ENCODE measurements at regions not wholly inside any gene's neighbourhood (a gene's known extent, or its start where the extent isn't known, plus 50 kb on each side); places are given as distances from the start of the nearest gene placed in this dataset.

DNA sequence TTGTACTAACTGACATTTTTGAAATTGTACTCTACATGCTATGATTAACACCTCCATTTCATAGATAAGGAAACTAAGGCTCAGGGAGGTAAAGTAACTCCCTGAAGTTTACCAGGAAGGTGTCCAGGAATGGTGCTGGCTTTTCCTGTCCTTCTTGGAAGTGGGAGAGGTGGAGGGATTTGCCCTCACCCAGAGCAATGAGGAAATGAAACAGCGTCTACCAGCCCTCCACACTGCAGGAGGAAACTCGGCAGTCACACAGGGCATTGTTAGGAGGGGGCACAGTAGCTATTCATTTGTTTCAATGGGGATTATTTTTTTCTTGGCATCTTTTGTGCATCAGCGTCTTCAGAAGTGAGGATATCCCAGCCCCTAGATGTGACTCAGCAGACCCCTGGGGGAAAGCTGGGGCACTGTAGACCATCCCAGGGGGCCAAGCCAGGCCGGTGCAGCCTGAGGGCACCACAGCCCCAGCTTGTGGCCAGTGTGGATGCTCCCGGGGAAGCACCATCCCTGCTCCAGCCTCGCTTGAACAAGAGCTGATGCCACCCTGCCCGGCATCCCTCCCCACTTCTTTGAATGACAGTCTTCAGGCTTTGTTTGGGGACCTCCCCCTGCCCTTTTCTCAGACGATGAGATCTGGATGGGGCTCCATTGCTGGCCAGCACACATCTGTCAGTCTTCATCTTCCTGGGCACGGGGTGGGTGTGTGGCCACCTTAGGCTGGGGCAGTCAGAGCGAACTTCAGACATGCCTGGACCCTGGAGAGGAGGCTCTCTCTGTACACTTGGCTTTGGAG is 224.4 kb upstream of the PMEPA1 start:
- TF ChIP-seq EZH2phosphoT487 (IDR thresholded peaks at IDR 0.05; ENCODE audit: low read depth) (no peak), CTCF (IDR thresholded peaks at IDR 0.05; ENCODE audit: low read depth, low read length) (no peak)
- H3K27ac ChIP-seq (ENCODE audit: low read length): no peak overlapping the region
- H3K79me2 ChIP-seq (ENCODE audit: low read length): no peaks in the 10 kb centered on the region
- no peaks in the 10 kb centered on the region for H3K9me3 ChIP-seq (ENCODE audit: insufficient read depth, low read length)
- no peak overlapping the region for H2AFZ ChIP-seq (ENCODE audit: low read depth, low read length)
- no peaks in the 10 kb centered on the region for H4K20me1 ChIP-seq (ENCODE audit: insufficient read depth, low read length)
- no peak overlapping the region for H3K4me2 ChIP-seq (ENCODE audit: low read length)
- H3K4me1 ChIP-seq (ENCODE audit: low read length): peaks cover 6% of the 10 kb centered on the region; the same call in 1 of the 2 replicates
- H3K27me3 ChIP-seq (ENCODE audit: low read depth, low read length): peaks cover 75% of the 10 kb centered on the region
- no peak overlapping the region for H3K9ac ChIP-seq (ENCODE audit: low read length)
- H3K36me3 ChIP-seq (replicated peaks; ENCODE audit: low read depth, low read length): no peaks in the 10 kb centered on the region
- no peak overlapping the region for H3K4me3 ChIP-seq (ENCODE audit: low read length)

DNA sequence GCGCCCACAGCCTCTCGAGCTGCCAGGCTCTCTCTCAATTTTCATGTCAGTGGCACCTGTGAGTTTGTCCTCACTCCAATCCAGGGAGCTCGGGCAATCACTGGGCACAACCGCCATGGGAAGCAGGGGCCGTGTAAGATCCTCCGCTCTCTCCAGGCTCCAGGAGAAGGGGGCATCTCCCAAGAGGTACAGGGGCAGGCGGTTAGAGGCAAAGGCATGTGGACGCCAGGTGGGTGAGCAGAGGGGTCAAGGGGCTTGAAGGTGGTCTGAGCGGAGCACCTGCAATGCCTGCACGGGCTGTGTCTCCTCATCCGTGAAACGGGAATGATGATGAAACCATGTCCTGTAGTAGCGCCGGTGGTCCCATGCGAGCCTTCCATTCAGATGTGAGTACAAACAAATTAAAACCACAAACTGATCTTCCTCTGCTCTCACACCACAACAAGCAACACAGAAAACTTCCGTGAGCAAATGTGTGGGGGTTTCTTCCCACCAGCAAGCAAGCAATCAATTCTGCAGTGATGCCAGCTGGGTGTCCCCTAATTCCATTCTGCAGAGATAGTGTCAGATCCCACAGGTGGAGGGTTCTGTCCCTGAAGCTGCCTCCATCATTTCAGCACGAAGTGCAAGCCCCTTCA is 222.5 kb upstream of the PMEPA1 start:
- Histone ChIP-seq H3K27ac (ENCODE audit: low read length) (no peak overlapping the region), H3K4me1 (ENCODE audit: low read length) (peaks cover 6% of the 10 kb centered on the region; the same call in 1 of the 2 replicates), H3K4me3 (ENCODE audit: low read length) (no peak overlapping the region), H3K79me2 (ENCODE audit: low read length) (no peaks in the 10 kb centered on the region), H3K4me2 (ENCODE audit: low read length) (no peak overlapping the region), H3K27me3 (ENCODE audit: low read depth, low read length) (peaks cover 74% of the 10 kb centered on the region), H2AFZ (ENCODE audit: low read depth, low read length) (no peak overlapping the region), H3K9ac (ENCODE audit: low read length) (no peak overlapping the region), H3K36me3 (replicated peaks; ENCODE audit: low read depth, low read length) (no peaks in the 10 kb centered on the region), H3K9me3 (ENCODE audit: insufficient read depth, low read length) (no peaks in the 10 kb centered on the region), H4K20me1 (ENCODE audit: insufficient read depth, low read length) (no peaks in the 10 kb centered on the region)
- no peak for TF ChIP-seq EZH2phosphoT487 (IDR thresholded peaks at IDR 0.05; ENCODE audit: low read depth)
- no peak for TF ChIP-seq CTCF (IDR thresholded peaks at IDR 0.05; ENCODE audit: low read depth, low read length)

GRCh38 chr20:57930351-57930750 is 220.5 kb upstream of the PMEPA1 start:
- no peak overlapping the region for H3K4me2 ChIP-seq (ENCODE audit: low read length)
- H4K20me1 ChIP-seq (ENCODE audit: insufficient read depth, low read length): no peaks in the 10 kb centered on the region
- no peaks in the 10 kb centered on the region for H3K79me2 ChIP-seq (ENCODE audit: low read length)
- no peaks in the 10 kb centered on the region for H3K36me3 ChIP-seq (replicated peaks; ENCODE audit: low read depth, low read length)
- H3K9ac ChIP-seq (ENCODE audit: low read length): no peak overlapping the region
- TF ChIP-seq CTCF (IDR thresholded peaks at IDR 0.05; ENCODE audit: low read depth, low read length) (no peak), EZH2phosphoT487 (IDR thresholded peaks at IDR 0.05; ENCODE audit: low read depth) (no peak)
- peaks cover 7% of the 10 kb centered on the region for H3K9me3 ChIP-seq (ENCODE audit: insufficient read depth, low read length)
- H2AFZ ChIP-seq (ENCODE audit: low read depth, low read length): no peak overlapping the region
- H3K27ac ChIP-seq (ENCODE audit: low read length): no peak overlapping the region
- peaks cover 6% of the 10 kb centered on the region; the same call in 1 of the 2 replicates for H3K4me1 ChIP-seq (ENCODE audit: low read length)
- no peak overlapping the region for H3K4me3 ChIP-seq (ENCODE audit: low read length)
- peaks cover 78% of the 10 kb centered on the region for H3K27me3 ChIP-seq (ENCODE audit: low read depth, low read length)

- Histone ChIP-seq H3K4me2 (ENCODE audit: low read length) (no peak overlapping the region), H3K9me3 (ENCODE audit: insufficient read depth, low read length) (peaks cover 7% of the 10 kb centered on the region), H4K20me1 (ENCODE audit: insufficient read depth, low read length) (no peaks in the 10 kb centered on the region), H3K9ac (ENCODE audit: low read length) (no peak overlapping the region), H3K36me3 (replicated peaks; ENCODE audit: low read depth, low read length) (no peaks in the 10 kb centered on the region), H3K27me3 (ENCODE audit: low read depth, low read length) (peaks cover 71% of the 10 kb centered on the region), H3K79me2 (ENCODE audit: low read length) (no peaks in the 10 kb centered on the region), H3K4me1 (ENCODE audit: low read length) (no peaks in the 10 kb centered on the region), H3K4me3 (ENCODE audit: low read length) (no peak overlapping the region), H3K27ac (ENCODE audit: low read length) (no peak overlapping the region), H2AFZ (ENCODE audit: low read depth, low read length) (no peak overlapping the region)
- no peak for TF ChIP-seq CTCF (IDR thresholded peaks at IDR 0.05; ENCODE audit: low read depth, low read length)
- TF ChIP-seq EZH2phosphoT487 (IDR thresholded peaks at IDR 0.05; ENCODE audit: low read depth): no peak
Observed at GRCh38 chr20:57928181-57928967, 218.6 kb upstream of the PMEPA1 start.
